ENCODE measurements at regions not wholly inside any gene's neighbourhood (a gene's known extent, or its start where the extent isn't known, plus 50 kb on each side); places are given as distances from the start of the nearest gene placed in this dataset.

- peaks cover 10% of the 10 kb centered on the region for H3K27me3 Mint-ChIP-seq (ENCODE audit: insufficient read depth, low read depth, poor library complexity)
- TF ChIP-seq ETS1 (IDR thresholded peaks at IDR 0.05), result no peak
- TF ChIP-seq REST (IDR thresholded peaks at IDR 0.05; ENCODE audit: unreplicated experiment), result no peak
- no peak for TF ChIP-seq ZNF331 (CRISPR knock-in tag; IDR thresholded peaks at IDR 0.05; ENCODE audit: low read depth)
- no peak for TF ChIP-seq POLR2AphosphoS5 (IDR thresholded peaks at IDR 0.05; ENCODE audit: low read depth)
- no peak for TF ChIP-seq NANOG (IDR thresholded peaks at IDR 0.05; ENCODE audit: borderline replicate concordance)
- Histone ChIP-seq H3K27me3 (ENCODE audit: insufficient read depth) (no peaks in the 10 kb centered on the region), H3K36me3 (ENCODE audit: insufficient read depth) (no peaks in the 10 kb centered on the region), H3F3A (replicated peaks; ENCODE audit: low read depth) (no peaks in the 10 kb centered on the region), H3K79me2 (replicated peaks; ENCODE audit: insufficient read depth) (no peaks in the 10 kb centered on the region), H3K4me2 (no peak overlapping the region), H2AFZ (no peak overlapping the region), H3K4me1 (ENCODE audit: insufficient read depth) (no peaks in the 10 kb centered on the region; the same call in 1 of the 2 replicates), H3K27ac (ENCODE audit: low read depth) (no peak overlapping the region), H4K20me1 (replicated peaks; ENCODE audit: insufficient read depth) (no peaks in the 10 kb centered on the region), H3K4me3 (no peak overlapping the region), H3K9me2 (ENCODE audit: insufficient read depth) (no peaks in the 10 kb centered on the region)
- no peak overlapping the region; the same call in 1 of the 2 replicates for H3K27ac Mint-ChIP-seq
- no peak for DNase-seq (ENCODE audit: low spot score)
- no peaks in the 10 kb centered on the region; the same call in 2 of the 3 replicates for H3K9me3 Mint-ChIP-seq
- H3K4me1 Mint-ChIP-seq, result peaks cover 11% of the 10 kb centered on the region
- no peak overlapping the region; the same call in 2 of the 3 replicates for H3K4me3 Mint-ChIP-seq
- H3K36me3 Mint-ChIP-seq (ENCODE audit: low read depth), result no peaks in the 10 kb centered on the region; the same call in 2 of the 3 replicates
- ATAC-seq, result no peak
Measured at GRCh38 chr5:3023656-3024055, 272.2 kb upstream of the IRX2 start.

DNA sequence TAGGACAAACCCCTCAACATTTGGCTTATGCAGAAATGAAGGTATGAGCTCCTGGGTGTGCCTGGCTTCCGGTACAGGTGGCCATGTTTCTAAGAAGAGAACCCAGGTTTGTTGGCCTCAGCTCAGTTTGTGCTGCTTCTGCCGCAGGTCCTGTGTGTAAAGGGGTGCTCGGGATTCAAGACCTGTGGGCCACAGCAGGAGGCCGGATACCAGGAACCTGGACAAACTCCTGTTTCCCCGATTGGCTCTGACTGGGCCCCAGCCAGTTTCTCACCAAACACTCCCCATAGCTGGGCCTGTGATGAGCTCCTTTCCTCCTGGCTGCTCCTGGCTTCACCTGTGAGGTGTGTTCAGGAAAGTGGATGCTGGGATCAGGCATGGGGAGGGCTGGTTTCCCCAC, 271.2 kb upstream of the IRX2 start:
- Mint-ChIP-seq H3K4me3 (no peak overlapping the region), H3K9me3 (no peaks in the 10 kb centered on the region), H3K27ac (no peak overlapping the region), H3K27me3 (ENCODE audit: insufficient read depth, low read depth, poor library complexity) (peaks cover 10% of the 10 kb centered on the region), H3K36me3 (ENCODE audit: low read depth) (no peaks in the 10 kb centered on the region), H3K4me1 (peaks cover 11% of the 10 kb centered on the region)
- H3F3A ChIP-seq (replicated peaks; ENCODE audit: low read depth), result no peaks in the 10 kb centered on the region
- H4K20me1 ChIP-seq (replicated peaks; ENCODE audit: insufficient read depth), result no peaks in the 10 kb centered on the region
- no peak for DNase-seq (ENCODE audit: low spot score)
- no peaks in the 10 kb centered on the region for H3K36me3 ChIP-seq (ENCODE audit: insufficient read depth)
- H3K4me3 ChIP-seq, result no peak overlapping the region
- H2AFZ ChIP-seq, result no peak overlapping the region
- H3K27me3 ChIP-seq (ENCODE audit: insufficient read depth), result no peaks in the 10 kb centered on the region
- no peaks in the 10 kb centered on the region for H3K79me2 ChIP-seq (replicated peaks; ENCODE audit: insufficient read depth)
- no peaks in the 10 kb centered on the region; the same call in 1 of the 2 replicates for H3K4me1 ChIP-seq (ENCODE audit: insufficient read depth)
- no peaks in the 10 kb centered on the region for H3K9me2 ChIP-seq (ENCODE audit: insufficient read depth)
- H3K4me2 ChIP-seq, result no peak overlapping the region
- no peak for TF ChIP-seq ZNF331 (CRISPR knock-in tag; IDR thresholded peaks at IDR 0.05; ENCODE audit: low read depth)
- TF ChIP-seq, protein P1, sequence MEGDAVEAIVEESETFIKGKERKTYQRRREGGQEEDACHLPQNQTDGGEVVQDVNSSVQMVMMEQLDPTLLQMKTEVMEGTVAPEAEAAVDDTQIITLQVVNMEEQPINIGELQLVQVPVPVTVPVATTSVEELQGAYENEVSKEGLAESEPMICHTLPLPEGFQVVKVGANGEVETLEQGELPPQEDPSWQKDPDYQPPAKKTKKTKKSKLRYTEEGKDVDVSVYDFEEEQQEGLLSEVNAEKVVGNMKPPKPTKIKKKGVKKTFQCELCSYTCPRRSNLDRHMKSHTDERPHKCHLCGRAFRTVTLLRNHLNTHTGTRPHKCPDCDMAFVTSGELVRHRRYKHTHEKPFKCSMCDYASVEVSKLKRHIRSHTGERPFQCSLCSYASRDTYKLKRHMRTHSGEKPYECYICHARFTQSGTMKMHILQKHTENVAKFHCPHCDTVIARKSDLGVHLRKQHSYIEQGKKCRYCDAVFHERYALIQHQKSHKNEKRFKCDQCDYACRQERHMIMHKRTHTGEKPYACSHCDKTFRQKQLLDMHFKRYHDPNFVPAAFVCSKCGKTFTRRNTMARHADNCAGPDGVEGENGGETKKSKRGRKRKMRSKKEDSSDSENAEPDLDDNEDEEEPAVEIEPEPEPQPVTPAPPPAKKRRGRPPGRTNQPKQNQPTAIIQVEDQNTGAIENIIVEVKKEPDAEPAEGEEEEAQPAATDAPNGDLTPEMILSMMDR (conservative IDR thresholded peaks at IDR 0.05; ENCODE audit: low read depth in 2 of 2), result no peak
- ATAC-seq, result no peak
- no peak overlapping the region for H3K27ac ChIP-seq (ENCODE audit: low read depth)
